PC-3 (cell line): ENCODE measurements at regions not wholly inside any gene's neighbourhood (a gene's known extent, or its start where the extent isn't known, plus 50 kb on each side); places are given as distances from the start of the nearest gene placed in this dataset.

Source experiments
- ATAC-seq: fragments of 200-7000 bp; cut with Tn5 transposase; 2 replicates; pipeline ENCODE4 v1.9.1; 2020; ENCODE audit warnings: mild to moderate bottlenecking, moderate library complexity
- BruUV-seq: library from RNA; stranded (reverse); fragments of 400-500 nt; replicated peaks from 2 replicates; lab custom pipeline; 2021; lab: Mats Ljungman, UMichigan
- CTCF ChIA-PET: fragments of 300-600 bp; sonication (Branson Sonifier 250); formaldehyde crosslinking; loops from one replicate; lab custom pipeline; 2022; ENCODE audit warnings: antibody characterized with exemption; lab: Charles Lee
- POLR2A ChIA-PET: fragments of 300-600 bp; sonication (Branson Sonifier 250); formaldehyde crosslinking; loops from one replicate; lab custom pipeline; 2022; ENCODE audit warnings: antibody characterized with exemption; ENCODE audit not compliant: unreplicated experiment; lab: Charles Lee
- DNase-seq: peaks from one replicate; pipeline ENCODE4 v3.0.0-alpha.2; 2015
- H2AFZ ChIP-seq: fragments of 300-600 bp; sonication (generic); 2 replicates; pipeline ENCODE4 v1.6.0; 2016; ENCODE audit warnings: antibody characterized with exemption, low read length
- H3F3A ChIP-seq: fragments of 300-600 bp; sonication (generic); one replicate; pipeline ENCODE4 v1.6.0; 2017; ENCODE audit warnings: antibody characterized with exemption, low read length, control low read depth, mild to moderate bottlenecking; ENCODE audit not compliant: unreplicated experiment
- H3K27ac ChIP-seq: fragments of 300-600 bp; sonication (generic); 2 replicates; pipeline ENCODE4 v1.5.1; 2016; ENCODE audit warnings: mild to moderate bottlenecking, low read length
- H3K27me3 ChIP-seq: fragments of 300-600 bp; sonication (generic); 2 replicates; pipeline ENCODE4 v1.6.1; 2016; ENCODE audit warnings: low read length, mixed read lengths
- H3K36me3 ChIP-seq: fragments of 300-600 bp; sonication (generic); 2 replicates; pipeline ENCODE4 v1.6.1; 2016; ENCODE audit warnings: low read depth, mixed run types, low read length, mixed read lengths
- H3K4me1 ChIP-seq: fragments of 300-600 bp; sonication (generic); 2 replicates; pipeline ENCODE4 v1.5.1; 2016; ENCODE audit warnings: low read length; ENCODE audit not compliant: insufficient read depth
- H3K4me2 ChIP-seq: fragments of 300-600 bp; sonication (generic); 2 replicates; pipeline ENCODE4 v1.6.0; 2016; ENCODE audit warnings: low read length
- H3K4me3 ChIP-seq: fragments of 300-600 bp; sonication (generic); 2 replicates; pipeline ENCODE4 v1.5.1; 2016; ENCODE audit warnings: mild to moderate bottlenecking, low read length, mixed read lengths
- H3K79me2 ChIP-seq: fragments of 300-600 bp; sonication (generic); 2 replicates; pipeline ENCODE4 v1.6.1; 2017; ENCODE audit warnings: low read length, mixed read lengths
- H3K9ac ChIP-seq: fragments of 300-600 bp; sonication (generic); 2 replicates; pipeline ENCODE4 v1.6.0; 2016; ENCODE audit warnings: mild to moderate bottlenecking, low read length
- H3K9me2 ChIP-seq: fragments of 300-600 bp; sonication (generic); replicated peaks from 2 replicates; pipeline ENCODE4 v1.6.1; 2016; ENCODE audit warnings: mixed run types, low read length, mixed read lengths
- H3K9me3 ChIP-seq: fragments of 300-600 bp; sonication (generic); 2 replicates; pipeline ENCODE4 v1.6.1; 2016; ENCODE audit warnings: low read length, mixed read lengths
- H4K20me1 ChIP-seq: fragments of 300-600 bp; sonication (generic); 2 replicates; pipeline ENCODE4 v1.6.1; 2016; ENCODE audit warnings: low read length, mixed read lengths
- EZH2 ChIP-seq: fragments of 300-600 bp; sonication (generic); IDR thresholded peaks from one replicate; pipeline ENCODE4 v1.6.1; 2017; ENCODE audit warnings: antibody characterized with exemption, mild to moderate bottlenecking, low read length; ENCODE audit not compliant: unreplicated experiment
- EZH2phosphoT487 ChIP-seq: fragments of 300-600 bp; sonication (generic); IDR thresholded peaks from 2 replicates; pipeline ENCODE4 v1.6.1; 2018; ENCODE audit warnings: mild to moderate bottlenecking, antibody characterized with exemption, low read length, borderline replicate concordance
- intact Hi-C: fragments of 100-400 bp; cut with micrococcal nuclease; formaldehyde crosslinking; loops from 2 replicates; pipeline ENCODE4 v1.9.0; 2023
- TF ChIP-seq, protein P1 (sequence below): fragments of 300-600 bp; sonication (generic); conservative IDR thresholded peaks from 2 replicates; pipeline ENCODE4 v1.5.1; 2017; ENCODE audit warnings: antibody characterized with exemption, low read depth, mild to moderate bottlenecking, low read length

DNA sequence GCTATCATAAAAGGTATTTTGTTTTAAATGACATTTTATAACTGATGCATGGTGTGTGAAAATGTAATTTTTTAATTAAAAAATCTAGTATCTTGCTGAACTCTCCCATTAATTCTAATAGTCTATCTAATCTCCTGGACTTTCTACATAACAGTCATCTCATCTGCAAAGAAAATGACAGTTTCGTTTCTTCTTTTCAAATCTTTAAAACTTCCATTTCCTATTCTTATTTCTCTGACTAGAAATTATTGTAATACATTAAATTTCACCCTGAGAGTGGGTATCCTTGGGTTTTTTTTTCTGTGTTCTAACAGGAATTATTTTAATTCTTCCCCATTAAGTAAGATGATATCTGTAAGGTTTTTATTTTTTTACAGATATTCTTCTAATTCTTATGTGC is 120.1 kb downstream of the KCNF1 start:
- Histone ChIP-seq H3K36me3 (no peaks in the 10 kb centered on the region), H3K27me3 (peaks cover 27% of the 10 kb centered on the region; the same call in 1 of the 2 replicates), H3K4me2 (no peak overlapping the region), H3K4me3 (no peak overlapping the region), H3K4me1 (no peaks in the 10 kb centered on the region), H3K9ac (no peak overlapping the region), H3K9me2 (no peaks in the 10 kb centered on the region), H3K9me3 (no peaks in the 10 kb centered on the region), H3F3A (no peaks in the 10 kb centered on the region), H3K27ac (no peak overlapping the region), H4K20me1 (no peaks in the 10 kb centered on the region), H2AFZ (no peak overlapping the region), H3K79me2 (no peaks in the 10 kb centered on the region)
- POLR2A ChIA-PET: no interaction called here
- no TSS peak for BruUV-seq
- CTCF ChIA-PET: interaction anchor here (0.6 kb wide), 1 partner anchor 29 kb away, joined by 4 read pairs; no protein-coding TSS in a partner anchor
- no peak for DNase-seq
- ATAC-seq: no peak
- intact Hi-C loops: no loop called here
- TF ChIP-seq EZH2phosphoT487 (no peak), EZH2 (no peak)

DNA sequence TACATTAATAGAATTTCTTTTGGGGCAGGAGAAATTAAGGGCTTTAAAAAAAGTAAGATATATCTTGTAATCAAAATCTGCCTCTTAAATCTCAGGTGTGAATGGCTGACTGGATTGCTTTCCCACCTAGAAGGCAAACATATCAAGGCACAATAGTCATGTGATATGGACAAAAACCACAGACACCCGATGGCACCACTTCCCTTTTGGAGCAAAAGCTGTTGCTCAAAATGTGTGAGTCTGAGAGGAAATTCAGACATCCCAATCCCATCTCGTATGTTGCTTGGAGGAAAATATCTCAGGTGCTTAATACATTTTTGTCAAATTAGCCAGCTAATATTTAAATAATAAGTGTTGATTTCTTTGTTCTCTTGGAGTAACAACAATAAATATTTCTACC is 120.7 kb downstream of the KCNF1 start:
- Histone ChIP-seq H3K4me2 (no peak overlapping the region), H3K79me2 (no peaks in the 10 kb centered on the region), H2AFZ (no peak overlapping the region), H3K9me2 (no peaks in the 10 kb centered on the region), H4K20me1 (no peaks in the 10 kb centered on the region), H3K9ac (no peak overlapping the region), H3K36me3 (no peaks in the 10 kb centered on the region), H3K4me3 (no peak overlapping the region), H3K27me3 (peaks cover 27% of the 10 kb centered on the region; the same call in 1 of the 2 replicates), H3K9me3 (no peaks in the 10 kb centered on the region), H3F3A (no peaks in the 10 kb centered on the region), H3K27ac (no peak overlapping the region), H3K4me1 (no peaks in the 10 kb centered on the region)
- intact Hi-C loops: no loop called here
- no peak for DNase-seq
- TF ChIP-seq, protein P1, sequence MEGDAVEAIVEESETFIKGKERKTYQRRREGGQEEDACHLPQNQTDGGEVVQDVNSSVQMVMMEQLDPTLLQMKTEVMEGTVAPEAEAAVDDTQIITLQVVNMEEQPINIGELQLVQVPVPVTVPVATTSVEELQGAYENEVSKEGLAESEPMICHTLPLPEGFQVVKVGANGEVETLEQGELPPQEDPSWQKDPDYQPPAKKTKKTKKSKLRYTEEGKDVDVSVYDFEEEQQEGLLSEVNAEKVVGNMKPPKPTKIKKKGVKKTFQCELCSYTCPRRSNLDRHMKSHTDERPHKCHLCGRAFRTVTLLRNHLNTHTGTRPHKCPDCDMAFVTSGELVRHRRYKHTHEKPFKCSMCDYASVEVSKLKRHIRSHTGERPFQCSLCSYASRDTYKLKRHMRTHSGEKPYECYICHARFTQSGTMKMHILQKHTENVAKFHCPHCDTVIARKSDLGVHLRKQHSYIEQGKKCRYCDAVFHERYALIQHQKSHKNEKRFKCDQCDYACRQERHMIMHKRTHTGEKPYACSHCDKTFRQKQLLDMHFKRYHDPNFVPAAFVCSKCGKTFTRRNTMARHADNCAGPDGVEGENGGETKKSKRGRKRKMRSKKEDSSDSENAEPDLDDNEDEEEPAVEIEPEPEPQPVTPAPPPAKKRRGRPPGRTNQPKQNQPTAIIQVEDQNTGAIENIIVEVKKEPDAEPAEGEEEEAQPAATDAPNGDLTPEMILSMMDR: no peak
- TF ChIP-seq EZH2phosphoT487: no peak
- TF ChIP-seq EZH2: no peak
- CTCF ChIA-PET: no interaction called here
- POLR2A ChIA-PET: no interaction called here
- BruUV-seq: no TSS peak
- ATAC-seq: no peak

DNA sequence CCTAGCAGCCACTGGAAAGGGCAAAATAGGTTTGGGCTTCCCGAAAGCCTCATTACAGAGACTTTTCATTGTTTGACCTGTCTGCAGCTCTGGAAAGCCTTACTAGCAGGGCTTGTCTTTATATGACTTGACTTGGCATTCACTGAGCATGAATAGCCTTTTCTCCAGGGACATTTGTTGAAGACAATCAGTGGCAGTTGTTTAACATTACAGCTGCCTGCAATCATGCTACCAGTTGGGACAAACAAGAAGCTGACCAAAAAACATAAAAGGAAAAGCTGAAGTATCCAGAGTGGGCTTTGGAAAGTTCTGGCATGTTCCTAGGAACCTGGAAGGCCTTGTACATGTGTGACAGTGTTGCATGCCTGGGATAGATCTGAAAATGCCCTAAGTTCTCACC is 121.4 kb downstream of the KCNF1 start:
- no peak overlapping the region for H3K4me3 ChIP-seq
- DNase-seq (no peak), ATAC-seq (no peak)
- peaks cover 27% of the 10 kb centered on the region; the same call in 1 of the 2 replicates for H3K27me3 ChIP-seq
- H3K9me2 ChIP-seq: no peaks in the 10 kb centered on the region
- H3K4me1 ChIP-seq: no peaks in the 10 kb centered on the region
- no peaks in the 10 kb centered on the region for H3K36me3 ChIP-seq
- ChIA-PET POLR2A (no interaction called here), CTCF (no interaction called here)
- no peak overlapping the region for H3K4me2 ChIP-seq
- no peaks in the 10 kb centered on the region for H4K20me1 ChIP-seq
- no peaks in the 10 kb centered on the region for H3K79me2 ChIP-seq
- H3K27ac ChIP-seq: no peak overlapping the region
- TF ChIP-seq, protein P1: no peak
- TF ChIP-seq EZH2: no peak
- TF ChIP-seq EZH2phosphoT487: no peak
- H3K9me3 ChIP-seq: no peaks in the 10 kb centered on the region
- intact Hi-C loops: no loop called here
- H3F3A ChIP-seq: no peaks in the 10 kb centered on the region
- no peak overlapping the region for H3K9ac ChIP-seq
- BruUV-seq: no TSS peak
- no peak overlapping the region for H2AFZ ChIP-seq
